K562 (cell line): ENCODE measurements at regions not wholly inside any gene's neighbourhood (a gene's known extent, or its start where the extent isn't known, plus 50 kb on each side); places are given as distances from the start of the nearest gene placed in this dataset.

Experiments used
- ATAC-seq: fragments of 200-7000 bp; cut with Tn5 transposase; 3 replicates; pipeline ENCODE4 v1.9.1; 2020; ENCODE audit warnings: moderate library complexity
- BruUV-seq: library from RNA; stranded (reverse); fragments of 400-500 nt; replicated peaks from 2 replicates; lab custom pipeline; 2021; lab: Mats Ljungman, UMichigan
- CTCF ChIA-PET: fragments of 300-600 bp; formaldehyde crosslinking; extraction: SDS; loops from one replicate; lab custom pipeline; 2021; ENCODE audit warnings: low intra/inter-chr PET ratio; lab: Yijun Ruan, JAX
- POLR2A ChIA-PET: fragments of 300-600, 350-650 bp; sonication (Branson Sonifier 250); formaldehyde crosslinking; extraction: SDS; loops from one replicate; lab custom pipeline; 2021; ENCODE audit warnings: antibody characterized with exemption, inconsistent platforms; lab: Yijun Ruan, JAX
- DNase-seq, 4 experiments: peaks; one replicate each; pipeline versions ENCODE4 v3.0.0 to v3.0.0-alpha.2; 2011 to 2018; ENCODE audit warnings: low spot score in 3 of 4, mixed read lengths in 3 of 4; ENCODE audit errors: extremely low read depth in 1 of 4
- FAIRE-seq: peaks from 2 replicates; lab custom pipeline; 2011; peaks lifted over from hg19 to GRCh38; lab: Jason Lieb, UNC
- H2AFZ ChIP-seq: 2 replicates; pipeline ENCODE4 v1.6.0; 2011; ENCODE audit warnings: low read depth, low read length, control low read depth, inconsistent platforms
- H3K27ac ChIP-seq: fragments of 200-600 bp; 3 replicates; pipeline ENCODE4 v1.8.0; 2011; ENCODE audit warnings: low read depth, mild to moderate bottlenecking, control low read depth, inconsistent platforms, low read length, moderate library complexity, mixed read lengths; ENCODE audit errors: extremely low read depth
- H3K27me3 ChIP-seq, 2 experiments: fragments of 300-600 bp in 1 of 2; 2 replicates in 1 of 2; 3 replicates in 1 of 2; pipeline versions ENCODE4 v1.6.0 to v1.8.0; 2011; ENCODE audit warnings: inconsistent platforms in 2 of 2, low read length in 2 of 2, mild to moderate bottlenecking in 1 of 2, mixed read lengths in 1 of 2, moderate library complexity in 1 of 2; ENCODE audit not compliant: control insufficient read depth in 2 of 2, insufficient read depth in 2 of 2
- H3K36me3 ChIP-seq: fragments of 300-600 bp; 3 replicates; pipeline ENCODE4 v1.8.0; 2011; ENCODE audit warnings: mild to moderate bottlenecking, low read length, inconsistent platforms; ENCODE audit not compliant: control insufficient read depth, insufficient read depth
- H3K4me1 ChIP-seq, 2 experiments: fragments of 200-600 bp in 1 of 2; replicated peaks in 1 of 2; 2 replicates in 1 of 2; 3 replicates in 1 of 2; pipeline versions ENCODE4 v1.5.1 to v1.8.0; 2011; ENCODE audit warnings: inconsistent platforms in 2 of 2, low read length in 2 of 2, mild to moderate bottlenecking in 1 of 2, mixed read lengths in 1 of 2, moderate library complexity in 1 of 2; ENCODE audit not compliant: control insufficient read depth in 2 of 2, insufficient read depth in 2 of 2
- H3K4me2 ChIP-seq: 2 replicates; pipeline ENCODE4 v1.6.1; 2011; ENCODE audit warnings: low read length, control low read depth, inconsistent platforms, mixed read lengths; ENCODE audit not compliant: insufficient read depth
- H3K4me3 ChIP-seq: fragments of 200-600 bp; sonication (generic), shearing (Covaris generic); 2 replicates; pipeline ENCODE4 v1.5.1; 2016; ENCODE audit warnings: control low read depth, inconsistent platforms
- H3K79me2 ChIP-seq: fragments of 200-600 bp; 3 replicates; pipeline ENCODE4 v1.8.0; 2011; ENCODE audit warnings: low read length, inconsistent platforms; ENCODE audit not compliant: control insufficient read depth, insufficient read depth
- H3K9ac ChIP-seq, 2 experiments: 2 replicates each; pipeline versions ENCODE4 v1.6.0 to v1.6.1; 2011; ENCODE audit warnings: low read depth in 2 of 2, low read length in 2 of 2, control low read depth in 1 of 2, inconsistent platforms in 1 of 2, mild to moderate bottlenecking in 1 of 2, mixed read lengths in 1 of 2; ENCODE audit not compliant: insufficient read depth in 1 of 2
- H3K9me1 ChIP-seq: one replicate; pipeline ENCODE4 v1.6.0; 2011; ENCODE audit warnings: inconsistent platforms, mild to moderate bottlenecking, low read length, moderate library complexity; ENCODE audit not compliant: control insufficient read depth, insufficient read depth
- H3K9me3 ChIP-seq: replicated peaks from 2 replicates; pipeline ENCODE4 v1.5.1; 2011; ENCODE audit warnings: low read depth, low read length, inconsistent platforms; ENCODE audit not compliant: control insufficient read depth, insufficient read depth
- H4K20me1 ChIP-seq: replicated peaks from 2 replicates; pipeline ENCODE4 v1.6.1; 2011; ENCODE audit warnings: low read length, inconsistent platforms, mixed read lengths; ENCODE audit not compliant: control insufficient read depth, insufficient read depth
- ARNT ChIP-seq, 2 experiments: fragments of 450-650 bp; IDR thresholded peaks; 2 replicates each; pipeline ENCODE4 v1.6.1; 2016; ENCODE audit warnings: mild to moderate bottlenecking in 1 of 2
- BDP1 ChIP-seq: IDR thresholded peaks from 3 replicates; pipeline ENCODE4 v1.6.1; 2011; ENCODE audit not compliant: insufficient read length, insufficient read depth
- BHLHE40 ChIP-seq: IDR thresholded peaks from 2 replicates; pipeline ENCODE4 v1.6.1; 2011; ENCODE audit warnings: low read length, improper control_type of control experiment
- BMI1 ChIP-seq: fragments of 150-350 bp; IDR thresholded peaks from 2 replicates; pipeline ENCODE4 v1.6.1; 2014; ENCODE audit warnings: low read length
- CREB5 ChIP-seq: fragments of 250-450 bp; sonication (Bioruptor Pico); IDR thresholded peaks from 2 replicates; pipeline ENCODE4 v1.5.0; 2020; ENCODE audit warnings: mild to moderate bottlenecking
- GABPA ChIP-seq: fragments of 200-800 bp; sonication (Bioruptor generic); conservative IDR thresholded peaks from 2 replicates; pipeline ENCODE4 v1.6.1; 2016; ENCODE audit warnings: low read depth, missing genetic modification characterization, missing compliant biosample characterization
- KLF1 ChIP-seq: fragments of 450-650 bp; IDR thresholded peaks from 2 replicates; pipeline ENCODE4 v1.6.1; 2016; ENCODE audit warnings: missing genetic modification characterization, missing compliant biosample characterization
- NCOA4 ChIP-seq: fragments of 450-650 bp; IDR thresholded peaks from 2 replicates; pipeline ENCODE4 v1.6.1; 2018; ENCODE audit warnings: mild to moderate bottlenecking; ENCODE audit not compliant: partially characterized antibody
- TRIM24 ChIP-seq, 2 experiments: fragments of 450-650 bp; IDR thresholded peaks; 2 replicates each; pipeline ENCODE4 v1.6.1; 2016
- ZBTB2 ChIP-seq: fragments of 450-650 bp; IDR thresholded peaks from 2 replicates; pipeline ENCODE4 v1.6.1; 2016; ENCODE audit warnings: antibody characterized with exemption
- ZNF354B ChIP-seq: fragments of 250-450 bp; sonication (Bioruptor Pico); IDR thresholded peaks from 2 replicates; pipeline ENCODE4 v1.4.0; 2020
- ZNF436 ChIP-seq: fragments of 250-450, 450-650 bp; sonication (Bioruptor Pico); formaldehyde crosslinking; IDR thresholded peaks from 2 replicates; pipeline ENCODE4 v1.7.0; 2020; ENCODE audit warnings: mild to moderate bottlenecking
- ZNF740 ChIP-seq, 3 experiments: fragments of 200-800 bp in 1 of 3; sonication (Bioruptor generic) in 1 of 3; sonication (generic) in 1 of 3; formaldehyde crosslinking in 1 of 3; IDR thresholded peaks; 2 replicates each; pipeline versions ENCODE4 v1.6.1 to v1.8.0; 2016 to 2022; ENCODE audit warnings: mild to moderate bottlenecking in 2 of 3, missing compliant biosample characterization in 2 of 3, missing genetic modification characterization in 2 of 3, missing genetic modification reagents in 1 of 3
- WGBS: fragments of 100-300 bp; shearing (Covaris generic); methylation state at CpG from one replicate; pipeline ENCODE4 v1.1.6; 2016; ENCODE audit warnings: low coverage, mixed read lengths; ENCODE audit not compliant: insufficient coverage; ENCODE audit errors: missing lambda C conversion rate; 5-methylcytosine and 5-hydroxymethylcytosine counted together
- in situ Hi-C: fragments of 300-500 bp; cut with MboI; formaldehyde crosslinking; loops from 4 replicates; pipeline ENCODE4 v1.15.0; 2018; ENCODE audit warnings: inconsistent platforms, mixed read lengths
- intact Hi-C: fragments of 100-400 bp; cut with micrococcal nuclease; formaldehyde crosslinking; loops from 2 replicates; pipeline ENCODE4 v1.14.2; 2022

GRCh38 chr6:113402544-113402943 is 454.6 kb upstream of the MARCKS start (continued):
- TF ChIP-seq NCOA4: no peak
- TF ChIP-seq, all 486 proteins: peak for 0

GRCh38 chr6:113403966-113404595 is 453.1 kb upstream of the MARCKS start:
- in situ Hi-C loops: no loop called here
- BruUV-seq: no TSS peak
- ChIA-PET POLR2A (no interaction called here), CTCF (no interaction called here)
- TF ChIP-seq BMI1: no peak
- no peak for TF ChIP-seq TRIM24 (IDR thresholded peaks at IDR 0.05)
- TF ChIP-seq GABPA: no peak
- no peak for TF ChIP-seq ZBTB2
- no peak for TF ChIP-seq ARNT (IDR thresholded peaks at IDR 0.05)
- TF ChIP-seq CREB5 (CRISPR knock-in tag): no peak
- no peak for TF ChIP-seq ZNF354B (CRISPR knock-in tag)
- TF ChIP-seq KLF1 (tag): no peak
- TF ChIP-seq ZNF740 (CRISPR knock-in tag; IDR thresholded peaks at IDR 0.05): no peak
- TF ChIP-seq ZNF740 (tag; IDR thresholded peaks at IDR 0.05): no peak
- TF ChIP-seq BHLHE40: no peak
- TF ChIP-seq BDP1: no peak
- TF ChIP-seq ZNF436: no peak
- ATAC-seq: no peak
- H3K9me1 ChIP-seq: no peaks in the 10 kb centered on the region
- H3K4me2 ChIP-seq: no peak overlapping the region
- no peak overlapping the region for H2AFZ ChIP-seq
- H3K4me1 ChIP-seq: no peaks in the 10 kb centered on the region
- intact Hi-C loops: no loop called here
- H3K36me3 ChIP-seq: no peaks in the 10 kb centered on the region
- 0% methylated on average over 6 of the region's 6 CpGs for WGBS
- H3K79me2 ChIP-seq: no peaks in the 10 kb centered on the region
- DNase-seq: no peak
- no peaks in the 10 kb centered on the region for H3K27me3 ChIP-seq
- no peak overlapping the region for H3K27ac ChIP-seq
- no peaks in the 10 kb centered on the region for H4K20me1 ChIP-seq
- FAIRE-seq: no peak
- H3K4me3 ChIP-seq: no peak overlapping the region
- no peak overlapping the region for H3K9ac ChIP-seq
- no peaks in the 10 kb centered on the region for H3K9me3 ChIP-seq
